BLaER1 (cell line): ENCODE measurements at regions not wholly inside any gene's neighbourhood (a gene's known extent, or its start where the extent isn't known, plus 50 kb on each side); places are given as distances from the start of the nearest gene placed in this dataset.
A peak's percentile ranks its signal among the peaks of the same experiment; 100 is the strongest.

ENCODE experiments used
- H3K27ac ChIP-seq: shearing (Covaris generic); formaldehyde crosslinking; 2 replicates; pipeline ENCODE4 v1.8.1; 2022
- H3K27me3 ChIP-seq: shearing (Covaris generic); formaldehyde crosslinking; 2 replicates; pipeline ENCODE4 v1.8.1; 2022
- H3K36me3 ChIP-seq: shearing (Covaris generic); formaldehyde crosslinking; 2 replicates; pipeline ENCODE4 v1.8.1; 2022
- H3K4me1 ChIP-seq: shearing (Covaris generic); formaldehyde crosslinking; 2 replicates; pipeline ENCODE4 v1.8.1; 2022
- H3K4me2 ChIP-seq: shearing (Covaris generic); formaldehyde crosslinking; 2 replicates; pipeline ENCODE4 v1.8.1; 2022
- H3K4me3 ChIP-seq: shearing (Covaris generic); formaldehyde crosslinking; 2 replicates; pipeline ENCODE4 v1.8.1; 2022
- H3K9ac ChIP-seq: shearing (Covaris generic); formaldehyde crosslinking; 2 replicates; pipeline ENCODE4 v1.8.1; 2022
- H3K9me3 ChIP-seq: shearing (Covaris generic); formaldehyde crosslinking; 2 replicates; pipeline ENCODE4 v1.8.1; 2022
- H4K20me1 ChIP-seq: shearing (Covaris generic); formaldehyde crosslinking; 2 replicates; pipeline ENCODE4 v1.8.1; 2022
- Cebpa-rat ChIP-seq: shearing (Covaris generic); IDR thresholded peaks from 2 replicates; pipeline ENCODE4 v1.8.1; 2022

DNA sequence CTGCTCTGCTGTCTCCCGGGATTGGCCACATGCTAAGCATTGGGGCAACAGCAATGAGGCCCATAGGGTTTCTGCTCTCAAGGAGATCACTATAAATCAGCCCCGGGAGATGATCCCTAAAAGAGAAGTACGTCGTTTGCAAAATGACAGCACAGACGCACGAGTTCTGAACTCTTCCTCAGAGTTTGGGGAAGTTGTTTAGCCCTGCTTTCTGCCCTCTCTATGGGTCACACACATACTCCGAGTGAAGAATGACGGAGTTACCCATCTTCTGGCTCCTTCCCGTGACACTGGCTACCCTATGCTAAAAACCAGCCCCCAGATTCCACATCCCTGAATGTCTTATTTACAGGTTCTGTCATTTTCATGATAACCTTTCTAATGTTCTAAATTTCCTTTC, 258.0 kb upstream of the PLEKHG7 start:
- H3K4me3 ChIP-seq = peak overlapping the region; percentile 40; the same call in 1 of the 2 replicates
- peak overlapping the region; percentile 87 for H3K4me2 ChIP-seq
- H3K9ac ChIP-seq = peak overlapping the region; percentile 74
- peaks cover 3% of the 10 kb centered on the region; the same call in 1 of the 2 replicates for H3K9me3 ChIP-seq
- TF ChIP-seq Cebpa-rat = no peak
- no peaks in the 10 kb centered on the region for H3K27me3 ChIP-seq
- H3K4me1 ChIP-seq = peaks cover 68% of the 10 kb centered on the region
- peak overlapping the region; percentile 89 for H3K27ac ChIP-seq
- no peaks in the 10 kb centered on the region for H3K36me3 ChIP-seq
- no peaks in the 10 kb centered on the region for H4K20me1 ChIP-seq

DNA sequence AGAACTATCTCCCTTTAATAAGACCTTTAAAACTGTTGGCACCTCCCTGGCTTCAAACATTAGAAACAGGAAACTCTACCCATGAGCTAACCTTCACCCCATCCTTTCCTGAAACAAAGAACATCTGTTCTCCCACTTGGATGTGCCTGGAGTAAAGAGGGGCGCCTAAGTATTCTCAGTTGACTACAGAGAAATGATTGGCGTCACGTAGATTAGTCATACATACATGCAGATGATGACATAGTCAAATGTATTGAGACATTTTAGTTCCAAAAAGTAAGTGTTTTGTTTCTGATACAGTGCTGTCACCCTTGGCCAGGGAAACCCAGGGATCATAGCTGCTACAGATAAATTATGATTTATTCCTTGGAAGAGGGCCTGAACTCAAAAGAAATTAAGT, 260.0 kb upstream of the PLEKHG7 start:
- peak overlapping the region; percentile 11; the same call in 1 of the 2 replicates for H3K4me2 ChIP-seq

DNA sequence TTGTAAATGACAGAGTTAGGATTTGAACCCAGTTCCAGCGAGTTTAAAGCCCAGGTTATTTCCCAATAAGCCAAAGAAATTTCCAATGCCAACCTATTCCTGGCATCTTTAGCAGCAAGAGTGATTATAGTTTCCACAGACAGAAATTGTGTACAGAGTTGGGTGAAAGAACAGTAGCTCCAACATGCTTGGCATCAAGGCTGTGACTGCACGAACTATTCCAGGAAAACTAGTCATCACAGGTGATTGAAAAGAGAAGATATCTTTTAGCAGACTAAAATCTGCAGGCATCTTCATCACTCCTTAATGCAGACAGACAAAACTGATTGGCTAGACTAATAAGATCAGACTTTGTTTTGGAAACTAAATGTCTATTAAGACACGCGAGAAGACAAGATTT, 262.7 kb upstream of the PLEKHG7 start:
- H3K36me3 ChIP-seq = no peaks in the 10 kb centered on the region
- H3K9ac ChIP-seq = no peak overlapping the region
- no peaks in the 10 kb centered on the region for H4K20me1 ChIP-seq
- peaks cover 15% of the 10 kb centered on the region for H3K9me3 ChIP-seq
- H3K4me3 ChIP-seq = no peak overlapping the region
- no peak for TF ChIP-seq Cebpa-rat
- peaks cover 57% of the 10 kb centered on the region for H3K4me1 ChIP-seq
- no peak overlapping the region for H3K27ac ChIP-seq
- no peak overlapping the region; the same call in 1 of the 2 replicates for H3K4me2 ChIP-seq
- H3K27me3 ChIP-seq = no peaks in the 10 kb centered on the region

More for the DNA sequence above, 260.0 kb upstream of the PLEKHG7 start:
- no peaks in the 10 kb centered on the region for H3K36me3 ChIP-seq
- H3K9ac ChIP-seq = no peak overlapping the region
- TF ChIP-seq Cebpa-rat = no peak
- H4K20me1 ChIP-seq = no peaks in the 10 kb centered on the region
- no peak overlapping the region for H3K4me3 ChIP-seq
- H3K27me3 ChIP-seq = no peaks in the 10 kb centered on the region
- H3K4me1 ChIP-seq = peaks cover 76% of the 10 kb centered on the region
- H3K9me3 ChIP-seq = no peaks in the 10 kb centered on the region; the same call in 1 of the 2 replicates
- H3K27ac ChIP-seq = peak overlapping the region; percentile 16; the same call in 1 of the 2 replicates

DNA sequence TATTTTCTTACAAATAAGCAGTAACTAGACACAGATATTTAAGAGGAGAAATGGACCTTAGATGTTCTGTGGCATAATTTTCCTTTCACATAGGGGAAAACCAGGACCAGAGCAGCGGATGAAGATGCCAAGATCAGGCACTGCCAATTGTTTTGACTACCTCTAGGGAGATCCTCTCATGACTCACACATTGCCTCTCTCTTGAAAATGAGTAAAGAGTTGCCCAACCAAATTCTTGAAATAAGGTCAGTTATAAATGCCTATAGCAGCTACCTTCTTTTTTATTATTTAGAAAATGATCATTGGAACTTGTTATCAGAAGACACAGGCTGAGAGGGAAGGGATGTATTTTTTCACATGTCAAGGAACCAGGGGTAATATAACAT, 263.4 kb upstream of the PLEKHG7 start:
- no peak for TF ChIP-seq Cebpa-rat
- Histone ChIP-seq H3K27me3 (no peaks in the 10 kb centered on the region), H3K9ac (no peak overlapping the region), H4K20me1 (no peaks in the 10 kb centered on the region), H3K4me1 (peaks cover 57% of the 10 kb centered on the region), H3K4me2 (peak overlapping the region; percentile 56), H3K27ac (no peak overlapping the region), H3K9me3 (peaks cover 21% of the 10 kb centered on the region), H3K4me3 (no peak overlapping the region), H3K36me3 (no peaks in the 10 kb centered on the region)

DNA sequence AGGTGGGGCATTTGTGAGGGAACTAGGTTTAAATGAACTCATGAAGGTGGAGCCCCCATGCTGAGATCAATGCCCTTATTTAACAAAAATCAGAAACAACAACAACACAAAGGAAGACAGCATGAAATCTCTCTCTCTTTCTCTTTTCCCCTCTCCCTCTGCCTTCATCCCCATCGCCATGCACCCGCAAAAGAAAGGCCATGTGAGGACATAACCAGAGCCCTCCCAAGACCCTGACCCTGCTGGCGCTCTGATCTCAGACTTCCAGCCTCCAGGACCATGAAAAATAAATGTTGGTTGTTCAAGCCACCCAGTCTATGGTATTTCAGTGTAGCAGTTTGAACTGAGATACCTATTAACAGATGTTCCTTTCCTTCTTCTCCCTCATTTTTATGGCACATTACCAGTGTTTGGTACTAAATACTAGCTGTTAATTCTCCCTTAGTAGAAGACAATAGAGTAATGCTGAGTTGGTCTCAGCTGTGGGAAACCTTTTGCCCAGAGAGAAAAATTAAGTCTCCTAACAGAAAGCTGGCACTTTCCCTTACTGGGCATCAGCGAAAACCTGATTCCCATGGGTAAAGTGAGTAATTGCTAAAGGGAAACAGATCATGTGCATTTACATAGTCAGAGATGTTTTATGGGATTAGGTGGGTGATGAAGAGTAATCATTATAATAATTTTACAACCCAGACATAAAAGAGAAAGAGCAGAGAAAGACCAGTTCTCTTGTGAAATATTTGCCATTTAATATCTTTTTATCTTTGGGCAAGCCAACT, 264.0 kb upstream of the PLEKHG7 start:
- Histone ChIP-seq H3K4me1 (peaks cover 52% of the 10 kb centered on the region), H3K27me3 (no peaks in the 10 kb centered on the region), H4K20me1 (no peaks in the 10 kb centered on the region), H3K4me3 (no peak overlapping the region), H3K9ac (no peak overlapping the region), H3K4me2 (peak overlapping the region; percentile 56), H3K27ac (no peak overlapping the region), H3K9me3 (peaks cover 25% of the 10 kb centered on the region), H3K36me3 (no peaks in the 10 kb centered on the region)
- no peak for TF ChIP-seq Cebpa-rat

DNA sequence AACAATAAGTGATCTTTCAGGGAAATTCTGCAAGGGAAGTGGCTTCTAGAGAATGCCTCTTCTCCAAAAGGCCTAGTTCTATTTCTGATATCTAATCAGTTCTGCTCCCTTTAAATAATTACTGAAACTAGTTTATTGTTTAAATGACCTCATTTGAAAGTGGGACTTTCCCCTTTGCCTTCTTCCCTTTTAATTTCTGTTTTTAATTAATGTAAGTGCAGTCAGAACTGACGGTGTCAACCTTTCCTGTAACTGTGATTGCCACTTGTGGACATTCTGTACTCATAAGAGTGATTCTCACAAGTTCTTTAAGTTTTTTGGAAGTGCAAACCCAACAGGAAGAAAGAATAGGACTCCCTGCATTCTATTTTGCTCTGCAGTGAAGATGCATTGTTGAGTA, 265.3 kb upstream of the PLEKHG7 start:
- TF ChIP-seq Cebpa-rat = no peak
- H3K4me3 ChIP-seq = no peak overlapping the region
- H3K36me3 ChIP-seq = no peaks in the 10 kb centered on the region
- H4K20me1 ChIP-seq = no peaks in the 10 kb centered on the region
- H3K4me1 ChIP-seq = peaks cover 45% of the 10 kb centered on the region
- H3K9me3 ChIP-seq = peaks cover 31% of the 10 kb centered on the region
- no peak overlapping the region for H3K9ac ChIP-seq
- H3K4me2 ChIP-seq = no peak overlapping the region
- H3K27ac ChIP-seq = no peak overlapping the region
- no peaks in the 10 kb centered on the region for H3K27me3 ChIP-seq

DNA sequence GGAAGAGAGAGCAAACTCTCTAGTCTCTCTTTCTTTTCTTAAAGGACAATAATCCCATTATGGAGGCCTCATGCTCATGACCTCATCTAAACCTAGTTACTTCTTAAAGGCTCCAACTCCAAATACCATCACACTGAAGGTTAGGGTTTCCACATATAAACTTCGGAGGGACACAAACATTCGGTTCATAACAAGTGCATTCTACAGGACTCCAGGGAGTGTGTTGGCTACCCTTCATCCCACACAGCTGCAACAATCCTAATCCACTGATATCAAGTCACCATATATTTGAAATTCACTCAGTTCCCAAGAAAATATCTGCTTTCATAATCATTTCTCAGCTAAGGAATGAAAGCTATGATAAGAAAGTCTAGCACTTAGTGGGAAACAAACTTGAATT, 265.9 kb upstream of the PLEKHG7 start:
- Histone ChIP-seq H3K4me1 (peaks cover 45% of the 10 kb centered on the region), H3K9me3 (peaks cover 36% of the 10 kb centered on the region), H4K20me1 (no peaks in the 10 kb centered on the region), H3K4me3 (no peak overlapping the region), H3K9ac (no peak overlapping the region), H3K36me3 (no peaks in the 10 kb centered on the region), H3K27ac (no peak overlapping the region), H3K27me3 (no peaks in the 10 kb centered on the region), H3K4me2 (no peak overlapping the region)
- TF ChIP-seq Cebpa-rat = no peak

DNA sequence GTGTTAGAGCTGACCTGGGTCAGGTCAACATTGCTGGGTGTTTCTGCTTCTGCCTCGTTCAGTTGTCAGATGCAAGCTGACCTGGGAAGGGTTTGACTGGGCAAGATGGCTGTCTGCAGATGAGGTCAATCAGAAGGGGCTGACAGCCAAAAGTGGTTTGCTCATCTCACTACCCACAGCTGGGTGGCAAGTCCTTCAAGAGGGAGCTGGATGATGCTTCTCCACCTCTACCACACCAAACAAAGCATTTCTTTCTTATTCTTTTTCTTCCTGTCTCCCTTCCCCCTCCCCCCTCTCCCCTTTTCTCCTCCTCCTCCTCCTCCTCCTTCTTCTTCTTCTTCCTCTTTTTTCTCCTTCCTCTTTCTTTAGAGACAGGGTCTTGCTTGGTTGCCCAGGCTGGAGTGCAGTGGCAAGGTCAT, 268.2 kb upstream of the PLEKHG7 start:
- H3K9ac ChIP-seq = no peak overlapping the region
- peaks cover 49% of the 10 kb centered on the region for H3K4me1 ChIP-seq
- H3K27ac ChIP-seq = 0 out of 2 replicates have a peak overlapping the region, but pooled peaks have one; percentile 28
- peak overlapping the region; percentile 17; the same call in 1 of the 2 replicates for H3K4me2 ChIP-seq
- no peaks in the 10 kb centered on the region for H4K20me1 ChIP-seq
- H3K4me3 ChIP-seq = no peak overlapping the region
- H3K9me3 ChIP-seq = peaks cover 38% of the 10 kb centered on the region
- H3K36me3 ChIP-seq = no peaks in the 10 kb centered on the region
- TF ChIP-seq Cebpa-rat = no peak
- H3K27me3 ChIP-seq = no peaks in the 10 kb centered on the region

DNA sequence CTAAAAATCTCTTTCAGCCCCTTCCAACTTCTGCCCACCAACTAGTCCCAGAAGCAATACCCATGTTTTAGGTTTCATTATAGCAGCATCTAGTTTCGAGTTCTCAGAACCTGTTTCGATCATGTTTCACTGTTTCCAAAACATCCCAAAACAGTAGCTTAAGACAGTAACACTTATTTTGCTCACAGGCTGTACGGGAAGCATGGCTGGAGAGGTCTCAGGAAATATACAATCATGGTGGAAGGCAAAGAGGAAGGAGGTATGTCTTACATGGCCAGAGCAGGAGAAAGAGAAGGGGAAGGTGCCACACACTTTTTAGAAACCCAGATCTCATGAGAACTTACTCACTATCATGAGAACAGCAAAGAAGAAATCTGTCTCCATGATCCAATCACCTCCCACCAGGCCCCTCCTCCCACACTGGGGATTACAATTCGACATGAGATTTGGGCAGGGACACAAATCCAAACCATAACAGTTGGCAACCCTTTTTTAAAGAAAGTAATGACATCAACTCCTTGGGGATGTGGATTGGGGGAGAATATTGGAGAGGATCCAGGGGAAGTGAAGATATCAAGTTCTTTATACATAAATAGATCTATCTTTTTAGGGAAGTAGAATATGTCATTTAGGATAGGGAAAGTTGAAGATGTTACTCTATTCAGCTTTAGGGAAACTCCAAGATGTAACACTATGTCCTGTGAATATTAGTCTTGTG, 269.9 kb upstream of the PLEKHG7 start:
- Histone ChIP-seq H3K27ac (no peak overlapping the region), H3K9me3 (peaks cover 38% of the 10 kb centered on the region), H3K27me3 (no peaks in the 10 kb centered on the region), H3K9ac (no peak overlapping the region), H4K20me1 (no peaks in the 10 kb centered on the region), H3K4me2 (no peak overlapping the region), H3K4me1 (peaks cover 37% of the 10 kb centered on the region), H3K4me3 (no peak overlapping the region), H3K36me3 (no peaks in the 10 kb centered on the region)
- TF ChIP-seq Cebpa-rat = no peak

DNA sequence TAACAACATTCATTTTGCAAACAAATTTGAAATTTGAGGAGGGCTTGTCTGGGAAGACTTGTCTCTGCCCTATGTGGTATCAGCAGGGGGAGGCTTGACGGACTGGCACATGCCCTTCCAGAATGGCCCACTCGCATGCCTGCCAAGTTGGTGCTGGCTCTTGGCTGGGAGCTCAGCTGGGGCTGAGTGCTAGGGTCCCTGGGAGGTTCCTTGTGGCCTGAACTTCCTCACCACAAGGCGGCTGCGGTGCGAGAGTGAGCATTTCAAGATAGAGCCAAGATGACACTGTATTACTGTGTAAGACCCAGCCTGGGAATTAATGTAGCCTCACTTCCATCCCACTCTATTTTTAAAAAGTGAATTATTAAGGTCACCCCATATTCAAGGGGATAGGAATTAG, 271.6 kb upstream of the PLEKHG7 start:
- TF ChIP-seq Cebpa-rat = no peak
- Histone ChIP-seq H3K36me3 (no peaks in the 10 kb centered on the region), H3K4me1 (peaks cover 30% of the 10 kb centered on the region), H3K27ac (no peak overlapping the region), H3K9ac (no peak overlapping the region), H3K4me3 (no peak overlapping the region), H3K9me3 (peaks cover 32% of the 10 kb centered on the region), H3K4me2 (peak overlapping the region; percentile 23; the same call in 1 of the 2 replicates), H3K27me3 (no peaks in the 10 kb centered on the region), H4K20me1 (no peaks in the 10 kb centered on the region)
